22Rv1 (cell line): ENCODE measurements at regions not wholly inside any gene's neighbourhood (a gene's known extent, or its start where the extent isn't known, plus 50 kb on each side); places are given as distances from the start of the nearest gene placed in this dataset.

ENCODE experiments used
- ZFX ChIP-seq: fragments of 450-650 bp; IDR thresholded peaks from 2 replicates; pipeline ENCODE4 v1.6.1; 2017; ENCODE audit warnings: antibody characterized with exemption, borderline replicate concordance
- TF ChIP-seq, protein P1 (sequence below): fragments of 450-650 bp; IDR thresholded peaks from 2 replicates; pipeline ENCODE4 v1.5.1; 2017; ENCODE audit warnings: mild to moderate bottlenecking

DNA sequence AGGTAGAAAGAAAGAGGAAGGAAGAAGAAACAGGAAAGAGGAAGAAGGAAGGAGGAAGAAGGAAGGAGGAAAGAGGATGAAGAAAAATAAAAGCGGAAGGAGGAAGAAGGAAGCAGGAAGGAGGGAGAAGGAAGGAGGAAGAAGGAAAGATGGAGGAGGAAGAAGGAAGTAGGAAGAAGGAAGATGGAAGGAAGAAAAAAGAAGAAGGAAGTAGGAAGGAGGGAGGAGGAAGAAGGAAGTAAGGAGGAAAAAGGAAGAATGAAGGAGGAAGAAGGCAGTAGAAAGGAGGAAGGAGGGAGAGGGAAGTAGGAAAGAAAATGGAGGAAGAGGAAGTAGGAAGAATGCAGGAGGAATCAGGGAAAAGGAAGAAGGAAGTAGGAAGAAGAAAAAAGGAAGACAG, 191.1 kb upstream of the TBL1X start:
- TF ChIP-seq, protein P1, sequence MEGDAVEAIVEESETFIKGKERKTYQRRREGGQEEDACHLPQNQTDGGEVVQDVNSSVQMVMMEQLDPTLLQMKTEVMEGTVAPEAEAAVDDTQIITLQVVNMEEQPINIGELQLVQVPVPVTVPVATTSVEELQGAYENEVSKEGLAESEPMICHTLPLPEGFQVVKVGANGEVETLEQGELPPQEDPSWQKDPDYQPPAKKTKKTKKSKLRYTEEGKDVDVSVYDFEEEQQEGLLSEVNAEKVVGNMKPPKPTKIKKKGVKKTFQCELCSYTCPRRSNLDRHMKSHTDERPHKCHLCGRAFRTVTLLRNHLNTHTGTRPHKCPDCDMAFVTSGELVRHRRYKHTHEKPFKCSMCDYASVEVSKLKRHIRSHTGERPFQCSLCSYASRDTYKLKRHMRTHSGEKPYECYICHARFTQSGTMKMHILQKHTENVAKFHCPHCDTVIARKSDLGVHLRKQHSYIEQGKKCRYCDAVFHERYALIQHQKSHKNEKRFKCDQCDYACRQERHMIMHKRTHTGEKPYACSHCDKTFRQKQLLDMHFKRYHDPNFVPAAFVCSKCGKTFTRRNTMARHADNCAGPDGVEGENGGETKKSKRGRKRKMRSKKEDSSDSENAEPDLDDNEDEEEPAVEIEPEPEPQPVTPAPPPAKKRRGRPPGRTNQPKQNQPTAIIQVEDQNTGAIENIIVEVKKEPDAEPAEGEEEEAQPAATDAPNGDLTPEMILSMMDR: no peak
- no peak for TF ChIP-seq ZFX
